ENCODE measurements at regions not wholly inside any gene's neighbourhood (a gene's known extent, or its start where the extent isn't known, plus 50 kb on each side); places are given as distances from the start of the nearest gene placed in this dataset.
"Not testable (repeated sequence)": the region's sequence is repeated elsewhere in the genome, so short reads cannot be mapped to it uniquely, and the experiment has no call there.

DNA sequence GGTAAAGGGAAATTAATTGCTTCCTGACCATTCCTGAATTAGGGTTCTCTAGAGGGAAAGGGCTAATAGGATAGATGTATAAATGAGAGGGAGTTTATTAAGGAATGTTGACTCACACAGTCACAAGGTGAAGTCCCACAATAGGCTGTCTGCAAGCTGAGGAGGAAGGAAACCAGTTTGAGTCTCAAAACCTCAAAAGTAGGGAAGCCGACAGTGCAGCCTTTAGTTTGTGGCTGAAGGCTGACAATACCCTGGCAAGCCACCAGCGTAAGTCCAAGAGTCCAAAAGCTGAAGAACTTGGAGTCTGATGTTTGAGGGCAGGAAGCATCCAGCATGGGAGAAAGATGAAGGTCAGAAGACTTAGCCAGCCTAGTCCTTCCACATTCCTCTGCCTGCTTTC is 1340.8 kb downstream of the RPIA start:
- TF ChIP-seq POU2F2, POLR2AphosphoS5, TAF1, POLR2A, SPI1 (IDR thresholded peaks at IDR 0.05; ENCODE audit: low read depth, low read length): not testable (repeated sequence)
